22Rv1 (cell line): ENCODE measurements at regions not wholly inside any gene's neighbourhood (a gene's known extent, or its start where the extent isn't known, plus 50 kb on each side); places are given as distances from the start of the nearest gene placed in this dataset.

ENCODE experiments used
- ZFX ChIP-seq: fragments of 450-650 bp; IDR thresholded peaks from 2 replicates; pipeline ENCODE4 v1.6.1; 2017; ENCODE audit warnings: antibody characterized with exemption, borderline replicate concordance
- TF ChIP-seq, protein P1 (sequence below): fragments of 450-650 bp; IDR thresholded peaks from 2 replicates; pipeline ENCODE4 v1.5.1; 2017; ENCODE audit warnings: mild to moderate bottlenecking

GRCh38 chr3:110903771-110904519, 167.7 kb upstream of the NECTIN3 start:
- TF ChIP-seq, protein P1, sequence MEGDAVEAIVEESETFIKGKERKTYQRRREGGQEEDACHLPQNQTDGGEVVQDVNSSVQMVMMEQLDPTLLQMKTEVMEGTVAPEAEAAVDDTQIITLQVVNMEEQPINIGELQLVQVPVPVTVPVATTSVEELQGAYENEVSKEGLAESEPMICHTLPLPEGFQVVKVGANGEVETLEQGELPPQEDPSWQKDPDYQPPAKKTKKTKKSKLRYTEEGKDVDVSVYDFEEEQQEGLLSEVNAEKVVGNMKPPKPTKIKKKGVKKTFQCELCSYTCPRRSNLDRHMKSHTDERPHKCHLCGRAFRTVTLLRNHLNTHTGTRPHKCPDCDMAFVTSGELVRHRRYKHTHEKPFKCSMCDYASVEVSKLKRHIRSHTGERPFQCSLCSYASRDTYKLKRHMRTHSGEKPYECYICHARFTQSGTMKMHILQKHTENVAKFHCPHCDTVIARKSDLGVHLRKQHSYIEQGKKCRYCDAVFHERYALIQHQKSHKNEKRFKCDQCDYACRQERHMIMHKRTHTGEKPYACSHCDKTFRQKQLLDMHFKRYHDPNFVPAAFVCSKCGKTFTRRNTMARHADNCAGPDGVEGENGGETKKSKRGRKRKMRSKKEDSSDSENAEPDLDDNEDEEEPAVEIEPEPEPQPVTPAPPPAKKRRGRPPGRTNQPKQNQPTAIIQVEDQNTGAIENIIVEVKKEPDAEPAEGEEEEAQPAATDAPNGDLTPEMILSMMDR, result no peak
- TF ChIP-seq ZFX, result no peak
